Thymus (tissue), 11 donors: ENCODE measurements at regions not wholly inside any gene's neighbourhood (a gene's known extent, or its start where the extent isn't known, plus 50 kb on each side); places are given as distances from the start of the nearest gene placed in this dataset.

Experiments
- DNase-seq, 9 donors: peaks; one replicate each; pipeline ENCODE4 v3.0.0-alpha.2; 2013; ENCODE audit warnings: low spot score in 9 of 9, low read depth in 6 of 9, missing footprints in 1 of 9
- H3K27ac ChIP-seq, 2 donors: one replicate each; pipeline ENCODE4 v1.5.1; 2013; ENCODE audit warnings: control low read depth in 1 of 2, low read depth in 1 of 2, low read length in 1 of 2, mild to moderate bottlenecking in 1 of 2, moderate library complexity in 1 of 2
- H3K27me3 ChIP-seq, 2 donors: one replicate each; pipeline ENCODE4 v1.5.1; 2013; ENCODE audit warnings: low read length in 1 of 2; ENCODE audit not compliant: control insufficient read depth in 2 of 2, insufficient read depth in 1 of 2
- H3K36me3 ChIP-seq, 2 donors: one replicate each; pipeline ENCODE4 v1.5.1; 2013; ENCODE audit warnings: low read length in 1 of 2, mild to moderate bottlenecking in 1 of 2, moderate library complexity in 1 of 2; ENCODE audit not compliant: control insufficient read depth in 2 of 2, insufficient read depth in 2 of 2
- H3K4me1 ChIP-seq, 2 donors: one replicate each; pipeline ENCODE4 v1.5.1; 2013; ENCODE audit warnings: low read length in 2 of 2; ENCODE audit not compliant: control insufficient read depth in 2 of 2, insufficient read depth in 2 of 2
- H3K4me3 ChIP-seq, 2 donors: one replicate each; pipeline ENCODE4 v1.5.1; 2013; ENCODE audit warnings: low read length in 2 of 2, control low read depth in 1 of 2, mild to moderate bottlenecking in 1 of 2
- H3K9me3 ChIP-seq, 2 donors: one replicate each; pipeline ENCODE4 v1.5.1; 2013; ENCODE audit warnings: low read length in 1 of 2, mild to moderate bottlenecking in 1 of 2; ENCODE audit not compliant: control insufficient read depth in 2 of 2, insufficient read depth in 1 of 2
- WGBS: extraction: QIAGEN DNeasy Blood & Tissue Kit; methylation state at CpG from one replicate; pipeline ENCODE4 v1.1.7; 2013; 5-methylcytosine and 5-hydroxymethylcytosine counted together
- donor health status: healthy.

GRCh38 chr2:147792966-147793617 lies 51.7 kb upstream of the ACVR2A start:
- Histone ChIP-seq H3K36me3 (no peaks in the 10 kb centered on the region), H3K4me1 (no peaks in the 10 kb centered on the region), H3K27me3 (no peaks in the 10 kb centered on the region), H3K4me3 (no peak overlapping the region), H3K9me3 (no peaks in the 10 kb centered on the region), H3K27ac (no peak overlapping the region)
- 92% methylated on average over 2 of the region's 2 CpGs for WGBS
- no peak for DNase-seq

- Histone ChIP-seq H3K9me3 (no peaks in the 10 kb centered on the region), H3K36me3 (no peaks in the 10 kb centered on the region), H3K4me1 (no peaks in the 10 kb centered on the region), H3K27me3 (no peaks in the 10 kb centered on the region), H3K4me3 (no peak overlapping the region), H3K27ac (no peak overlapping the region)
- DNase-seq, result no peak
- 98% methylated on average over 2 of the region's 2 CpGs for WGBS
Observed at GRCh38 chr2:147790580-147790979, 54.2 kb upstream of the ACVR2A start.

- Histone ChIP-seq H3K4me1 (no peaks in the 10 kb centered on the region), H3K9me3 (no peaks in the 10 kb centered on the region), H3K36me3 (no peaks in the 10 kb centered on the region), H3K4me3 (no peak overlapping the region), H3K27me3 (no peaks in the 10 kb centered on the region), H3K27ac (no peak overlapping the region)
- 93% methylated on average over 3 of the region's 3 CpGs for WGBS
- no peak for DNase-seq
Observed at GRCh38 chr2:147789720-147790119, 55.1 kb upstream of the ACVR2A start.

- Histone ChIP-seq H3K36me3 (no peaks in the 10 kb centered on the region), H3K9me3 (no peaks in the 10 kb centered on the region), H3K27ac (no peak overlapping the region), H3K4me1 (no peaks in the 10 kb centered on the region), H3K4me3 (no peak overlapping the region), H3K27me3 (no peaks in the 10 kb centered on the region)
- 88% methylated on average over 2 of the region's 2 CpGs for WGBS
- no peak for DNase-seq
Observed at GRCh38 chr2:147789287-147789686, 55.5 kb upstream of the ACVR2A start.

- no peak for DNase-seq
- H3K4me3 ChIP-seq, result no peak overlapping the region
- 95% methylated on average over 4 of the region's 4 CpGs for WGBS
- H3K36me3 ChIP-seq, result no peaks in the 10 kb centered on the region
- H3K27me3 ChIP-seq, result no peaks in the 10 kb centered on the region
- no peak overlapping the region for H3K27ac ChIP-seq
- H3K4me1 ChIP-seq, result no peaks in the 10 kb centered on the region
- H3K9me3 ChIP-seq, result no peaks in the 10 kb centered on the region
Observed at GRCh38 chr2:147782141-147782930, 62.5 kb upstream of the ACVR2A start.

- Histone ChIP-seq H3K36me3 (no peaks in the 10 kb centered on the region), H3K27ac (no peak overlapping the region), H3K9me3 (no peaks in the 10 kb centered on the region), H3K4me1 (no peaks in the 10 kb centered on the region), H3K4me3 (no peak overlapping the region), H3K27me3 (no peaks in the 10 kb centered on the region)
- DNase-seq, result no peak
- WGBS, result 94% methylated on average over 1 of the region's 1 CpG
Observed at GRCh38 chr2:147779440-147779839, 65.4 kb upstream of the ACVR2A start.

- WGBS, result 88% methylated on average over 2 of the region's 2 CpGs
- no peaks in the 10 kb centered on the region for H3K36me3 ChIP-seq
Observed at GRCh38 chr2:147777394-147777793, 67.4 kb upstream of the ACVR2A start.

GRCh38 chr2:147774805-147775204 lies 70.0 kb upstream of the ACVR2A start:
- no peak for DNase-seq
- Histone ChIP-seq H3K36me3 (no peaks in the 10 kb centered on the region), H3K27me3 (no peaks in the 10 kb centered on the region), H3K4me1 (no peaks in the 10 kb centered on the region), H3K9me3 (no peaks in the 10 kb centered on the region), H3K27ac (no peak overlapping the region), H3K4me3 (no peak overlapping the region)
- 97% methylated on average over 3 of the region's 3 CpGs for whole genome bisulfite sequencing

More at GRCh38 chr2:147777394-147777793, 67.4 kb upstream of the ACVR2A start:
- no peaks in the 10 kb centered on the region for H3K9me3 ChIP-seq
- H3K4me3 ChIP-seq, result no peak overlapping the region
- no peaks in the 10 kb centered on the region for H3K27me3 ChIP-seq
- no peak overlapping the region for H3K27ac ChIP-seq
- H3K4me1 ChIP-seq, result no peaks in the 10 kb centered on the region
- no peak for DNase-seq

- Histone ChIP-seq H3K27me3 (no peaks in the 10 kb centered on the region), H3K4me3 (no peak overlapping the region), H3K36me3 (no peaks in the 10 kb centered on the region), H3K27ac (no peak overlapping the region), H3K9me3 (no peaks in the 10 kb centered on the region), H3K4me1 (no peaks in the 10 kb centered on the region)
- WGBS, result 72% methylated on average over 4 of the region's 4 CpGs
- no peak for DNase-seq
Observed at GRCh38 chr2:147773479-147773878, 71.3 kb upstream of the ACVR2A start.
